DND-41 (cell line): ENCODE measurements at regions not wholly inside any gene's neighbourhood (a gene's known extent, or its start where the extent isn't known, plus 50 kb on each side); places are given as distances from the start of the nearest gene placed in this dataset.

Experiments
- ATAC-seq: fragments of 200-7000 bp; cut with Tn5 transposase; 3 replicates; pipeline ENCODE4 v1.9.1; 2021; ENCODE audit warnings: low read depth; ENCODE audit not compliant: insufficient read depth
- DNase-seq: peaks from one replicate; pipeline ENCODE4 v3.0.0-alpha.2; 2020
- H2AFZ ChIP-seq: 2 replicates; pipeline ENCODE4 v1.6.0; 2012; ENCODE audit warnings: low read depth, low read length
- H3K27ac ChIP-seq: 2 replicates; pipeline ENCODE4 v1.5.1; 2012; ENCODE audit warnings: low read length, inconsistent platforms
- H3K27me3 ChIP-seq: fragments of 200-600 bp; sonication (generic); 2 replicates; pipeline ENCODE4 v1.6.0; 2012; ENCODE audit warnings: low read length, mild to moderate bottlenecking, inconsistent platforms; ENCODE audit not compliant: insufficient read depth, poor library complexity
- H3K36me3 ChIP-seq: 2 replicates; pipeline ENCODE4 v1.5.1; 2012; ENCODE audit warnings: low read length, inconsistent platforms; ENCODE audit not compliant: insufficient read depth
- H3K4me1 ChIP-seq: 2 replicates; pipeline ENCODE4 v1.5.1; 2012; ENCODE audit warnings: mild to moderate bottlenecking, low read length; ENCODE audit not compliant: insufficient read depth
- H3K4me2 ChIP-seq: 2 replicates; pipeline ENCODE4 v1.6.0; 2012; ENCODE audit warnings: mild to moderate bottlenecking, moderate library complexity, low read length, inconsistent platforms; ENCODE audit not compliant: insufficient read depth
- H3K4me3 ChIP-seq, 2 experiments: fragments of 200-600 bp in 1 of 2; shearing (Covaris generic) in 1 of 2; 2 replicates each; pipeline ENCODE4 v1.5.1; 2012 to 2016; ENCODE audit warnings: inconsistent platforms in 2 of 2, low read length in 2 of 2, mild to moderate bottlenecking in 2 of 2, low read depth in 1 of 2, moderate library complexity in 1 of 2
- H3K79me2 ChIP-seq: 2 replicates; pipeline ENCODE4 v1.6.0; 2012; ENCODE audit warnings: low read length, inconsistent platforms; ENCODE audit not compliant: insufficient read depth
- H3K9ac ChIP-seq: 2 replicates; pipeline ENCODE4 v1.6.0; 2012; ENCODE audit warnings: low read depth, mild to moderate bottlenecking, inconsistent platforms, low read length, moderate library complexity
- H3K9me3 ChIP-seq: 2 replicates; pipeline ENCODE4 v1.5.1; 2012; ENCODE audit warnings: low read length, moderate library complexity, mild to moderate bottlenecking, inconsistent platforms; ENCODE audit not compliant: insufficient read depth, severe bottlenecking
- H4K20me1 ChIP-seq: 2 replicates; pipeline ENCODE4 v1.6.0; 2012; ENCODE audit warnings: low read length; ENCODE audit not compliant: insufficient read depth
- EZH2 ChIP-seq: IDR thresholded peaks from 3 replicates; pipeline ENCODE4 v1.6.1; 2012; ENCODE audit warnings: borderline replicate concordance, low read depth, mild to moderate bottlenecking, moderate library complexity, low read length, inconsistent platforms; ENCODE audit not compliant: severe bottlenecking
- TF ChIP-seq, protein P1 (sequence below): IDR thresholded peaks from 2 replicates; pipeline ENCODE4 v1.5.1; 2012; ENCODE audit warnings: borderline replicate concordance, low read length, moderate library complexity, mild to moderate bottlenecking; ENCODE audit not compliant: poor library complexity, severe bottlenecking; ENCODE audit errors: extremely low read depth

DNA sequence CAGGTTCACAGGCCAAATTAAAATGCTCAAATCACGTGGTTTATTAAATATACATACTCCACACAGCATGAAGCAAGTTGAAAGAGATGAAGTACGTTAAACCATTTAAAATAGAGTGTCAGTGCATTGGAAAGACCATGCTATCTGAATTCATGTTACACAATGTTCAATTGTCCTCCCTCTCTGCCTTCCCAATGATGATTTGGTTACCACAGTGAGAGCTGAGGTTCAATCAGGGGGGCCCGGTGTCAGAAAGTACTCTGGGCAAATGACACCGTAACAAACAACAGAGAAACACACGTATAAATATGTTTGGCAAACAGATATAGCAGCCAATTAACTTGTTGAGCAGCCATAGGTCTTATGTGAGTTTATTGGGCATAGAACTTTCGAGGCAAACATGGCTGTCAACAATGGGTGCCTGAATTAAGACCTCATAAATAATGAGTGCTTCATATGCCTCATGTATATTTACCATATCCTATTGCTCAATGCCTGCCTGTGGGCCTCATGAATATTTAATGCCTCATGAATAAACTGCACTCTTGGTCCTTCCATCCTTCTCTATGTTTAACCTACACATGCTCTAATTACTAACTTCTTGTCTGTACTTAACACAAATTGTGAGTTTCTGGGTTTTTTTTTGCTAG lies 641.5 kb downstream of the PLOD2 start:
- H3K79me2 ChIP-seq = no peaks in the 10 kb centered on the region
- H3K27me3 ChIP-seq = no peaks in the 10 kb centered on the region
- H3K4me2 ChIP-seq = no peak overlapping the region
- H4K20me1 ChIP-seq = no peaks in the 10 kb centered on the region
- H3K27ac ChIP-seq = no peak overlapping the region
- no peak overlapping the region for H3K4me3 ChIP-seq
- H3K9ac ChIP-seq = no peak overlapping the region
- TF ChIP-seq EZH2 = no peak
- no peak overlapping the region for H2AFZ ChIP-seq
- H3K4me1 ChIP-seq = no peaks in the 10 kb centered on the region
- DNase-seq (no peak), ATAC-seq (no peak)
- H3K36me3 ChIP-seq = no peaks in the 10 kb centered on the region
- no peaks in the 10 kb centered on the region for H3K9me3 ChIP-seq

DNA sequence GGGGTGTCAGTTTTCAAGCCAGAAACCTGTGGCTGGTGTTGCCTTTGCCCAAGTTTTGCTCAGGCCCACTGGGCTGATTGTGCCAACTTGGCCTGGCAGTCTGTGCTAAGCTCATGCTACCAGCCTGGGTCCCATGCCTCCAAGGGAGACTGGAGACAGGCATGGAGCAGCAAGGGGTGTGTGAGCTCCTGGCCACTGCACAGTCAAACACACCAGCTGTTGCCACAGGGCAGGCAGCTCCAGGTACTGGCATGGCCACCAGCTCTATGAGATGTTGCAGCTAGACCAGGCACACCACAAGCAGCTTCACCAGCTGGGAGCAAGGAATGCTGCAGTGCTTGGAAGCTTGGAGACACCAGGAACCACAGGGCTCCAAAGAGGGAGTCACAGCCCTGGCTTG lies 638.8 kb downstream of the PLOD2 start:
- H3K9ac ChIP-seq = no peak overlapping the region
- H3K4me3 ChIP-seq = no peak overlapping the region
- no peak overlapping the region for H3K4me2 ChIP-seq
- H3K27me3 ChIP-seq = no peaks in the 10 kb centered on the region
- H3K4me1 ChIP-seq = no peaks in the 10 kb centered on the region
- no peak for ATAC-seq
- no peaks in the 10 kb centered on the region for H3K36me3 ChIP-seq
- no peak overlapping the region for H3K27ac ChIP-seq
- no peaks in the 10 kb centered on the region for H3K79me2 ChIP-seq
- no peaks in the 10 kb centered on the region for H3K9me3 ChIP-seq
- no peak for TF ChIP-seq EZH2
- TF ChIP-seq, protein P1, sequence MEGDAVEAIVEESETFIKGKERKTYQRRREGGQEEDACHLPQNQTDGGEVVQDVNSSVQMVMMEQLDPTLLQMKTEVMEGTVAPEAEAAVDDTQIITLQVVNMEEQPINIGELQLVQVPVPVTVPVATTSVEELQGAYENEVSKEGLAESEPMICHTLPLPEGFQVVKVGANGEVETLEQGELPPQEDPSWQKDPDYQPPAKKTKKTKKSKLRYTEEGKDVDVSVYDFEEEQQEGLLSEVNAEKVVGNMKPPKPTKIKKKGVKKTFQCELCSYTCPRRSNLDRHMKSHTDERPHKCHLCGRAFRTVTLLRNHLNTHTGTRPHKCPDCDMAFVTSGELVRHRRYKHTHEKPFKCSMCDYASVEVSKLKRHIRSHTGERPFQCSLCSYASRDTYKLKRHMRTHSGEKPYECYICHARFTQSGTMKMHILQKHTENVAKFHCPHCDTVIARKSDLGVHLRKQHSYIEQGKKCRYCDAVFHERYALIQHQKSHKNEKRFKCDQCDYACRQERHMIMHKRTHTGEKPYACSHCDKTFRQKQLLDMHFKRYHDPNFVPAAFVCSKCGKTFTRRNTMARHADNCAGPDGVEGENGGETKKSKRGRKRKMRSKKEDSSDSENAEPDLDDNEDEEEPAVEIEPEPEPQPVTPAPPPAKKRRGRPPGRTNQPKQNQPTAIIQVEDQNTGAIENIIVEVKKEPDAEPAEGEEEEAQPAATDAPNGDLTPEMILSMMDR = no peak
- H4K20me1 ChIP-seq = no peaks in the 10 kb centered on the region
- DNase-seq = no peak
- no peak overlapping the region for H2AFZ ChIP-seq

DNA sequence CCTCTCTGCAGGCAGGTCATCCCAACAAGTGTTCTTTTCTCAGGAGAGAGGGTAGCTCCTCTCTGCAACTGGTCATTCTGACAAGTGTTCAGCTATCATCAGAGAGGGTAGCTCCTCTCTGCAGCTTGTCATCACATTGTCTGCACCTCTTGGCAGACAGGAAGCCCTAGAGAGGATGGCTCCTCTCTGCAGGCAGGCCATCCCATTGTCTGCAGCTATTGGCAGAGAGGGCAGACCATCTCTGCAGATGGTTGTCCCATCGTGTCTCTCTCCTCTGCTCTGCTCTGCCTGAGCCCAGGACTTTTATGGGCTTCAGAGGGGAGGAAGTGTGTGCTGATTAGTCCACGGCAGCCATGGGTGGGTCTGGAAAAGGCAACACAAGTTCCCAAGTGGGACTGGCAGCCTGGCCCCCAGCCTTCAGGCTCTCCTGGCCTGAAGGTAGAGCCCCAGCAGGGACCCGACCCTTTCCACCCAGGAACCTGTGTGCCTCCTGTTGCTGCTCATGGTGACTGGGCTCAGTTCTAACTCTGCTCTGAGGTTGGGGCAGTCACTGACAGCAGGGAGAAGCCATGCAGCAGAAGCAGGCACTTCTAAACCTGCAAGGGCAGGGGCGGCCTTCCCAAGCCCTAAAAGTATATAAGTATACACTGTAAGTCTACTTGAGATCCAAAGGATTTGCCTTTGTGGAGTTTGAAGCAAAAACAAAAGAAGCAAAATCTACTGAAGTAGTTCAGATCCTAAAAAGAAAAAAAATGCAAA lies 637.9 kb downstream of the PLOD2 start:
- Histone ChIP-seq H3K36me3 (no peaks in the 10 kb centered on the region), H3K4me3 (no peak overlapping the region), H3K4me2 (no peak overlapping the region), H3K4me1 (no peaks in the 10 kb centered on the region), H3K79me2 (no peaks in the 10 kb centered on the region), H3K9me3 (no peaks in the 10 kb centered on the region), H3K9ac (no peak overlapping the region), H2AFZ (no peak overlapping the region), H3K27ac (no peak overlapping the region), H4K20me1 (no peaks in the 10 kb centered on the region), H3K27me3 (no peaks in the 10 kb centered on the region)
- DNase-seq (no peak), ATAC-seq (no peak)
- TF ChIP-seq, protein P1 = no peak
- TF ChIP-seq EZH2 = no peak

DNA sequence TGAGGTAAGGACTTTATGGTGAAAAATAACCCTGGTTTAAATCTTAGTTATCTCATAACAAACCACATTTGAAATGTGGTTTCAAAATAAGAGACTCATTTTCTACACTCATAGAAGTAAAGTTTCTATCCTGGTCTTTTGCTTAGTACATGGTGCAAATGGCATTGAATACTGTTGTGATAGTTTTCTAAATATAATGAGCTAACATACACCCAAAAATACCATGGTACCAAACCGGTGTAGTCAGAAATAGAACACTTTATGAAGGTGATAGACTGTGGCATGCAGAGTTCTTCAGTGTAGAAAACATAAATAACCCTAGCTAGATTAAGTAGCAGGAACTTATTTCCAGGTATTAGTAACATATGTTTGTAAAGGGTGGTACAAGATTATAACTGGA lies 629.4 kb downstream of the PLOD2 start:
- TF ChIP-seq, protein P1 = no peak
- TF ChIP-seq EZH2 = no peak
- ATAC-seq (no peak), DNase-seq (no peak)
- no peak overlapping the region for H3K4me3 ChIP-seq
- H3K36me3 ChIP-seq = no peaks in the 10 kb centered on the region
- H3K79me2 ChIP-seq = no peaks in the 10 kb centered on the region
- H3K4me1 ChIP-seq = no peaks in the 10 kb centered on the region
- H3K27ac ChIP-seq = no peak overlapping the region
- no peak overlapping the region for H2AFZ ChIP-seq
- H4K20me1 ChIP-seq = no peaks in the 10 kb centered on the region
- H3K9me3 ChIP-seq = no peaks in the 10 kb centered on the region
- H3K4me2 ChIP-seq = no peak overlapping the region
- no peaks in the 10 kb centered on the region for H3K27me3 ChIP-seq
- no peak overlapping the region for H3K9ac ChIP-seq
